HUES6 (cell line): ENCODE measurements at regions not wholly inside any gene's neighbourhood (a gene's known extent, or its start where the extent isn't known, plus 50 kb on each side); places are given as distances from the start of the nearest gene placed in this dataset.

ENCODE experiments used
- H3K27ac ChIP-seq: 2 replicates; pipeline ENCODE4 v1.7.0; 2013; ENCODE audit warnings: low read depth, mild to moderate bottlenecking, low read length, inconsistent platforms
- H3K27me3 ChIP-seq: 2 replicates; pipeline ENCODE4 v1.6.1; 2013; ENCODE audit warnings: low read length; ENCODE audit not compliant: control insufficient read depth, insufficient read depth
- H3K36me3 ChIP-seq: 2 replicates; pipeline ENCODE4 v1.6.1; 2013; ENCODE audit warnings: low read length; ENCODE audit not compliant: control insufficient read depth, insufficient read depth
- H3K4me1 ChIP-seq: 2 replicates; pipeline ENCODE4 v1.6.1; 2013; ENCODE audit warnings: low read length; ENCODE audit not compliant: control insufficient read depth, insufficient read depth
- H3K4me3 ChIP-seq: 2 replicates; pipeline ENCODE4 v1.5.1; 2013; ENCODE audit warnings: low read depth, low read length
- H3K9ac ChIP-seq: one replicate; pipeline ENCODE4 v1.6.1; 2013; ENCODE audit warnings: mild to moderate bottlenecking, low read length
- H3K9me3 ChIP-seq: 2 replicates; pipeline ENCODE4 v1.6.1; 2013; ENCODE audit warnings: low read depth, low read length; ENCODE audit not compliant: control insufficient read depth, insufficient read depth

DNA sequence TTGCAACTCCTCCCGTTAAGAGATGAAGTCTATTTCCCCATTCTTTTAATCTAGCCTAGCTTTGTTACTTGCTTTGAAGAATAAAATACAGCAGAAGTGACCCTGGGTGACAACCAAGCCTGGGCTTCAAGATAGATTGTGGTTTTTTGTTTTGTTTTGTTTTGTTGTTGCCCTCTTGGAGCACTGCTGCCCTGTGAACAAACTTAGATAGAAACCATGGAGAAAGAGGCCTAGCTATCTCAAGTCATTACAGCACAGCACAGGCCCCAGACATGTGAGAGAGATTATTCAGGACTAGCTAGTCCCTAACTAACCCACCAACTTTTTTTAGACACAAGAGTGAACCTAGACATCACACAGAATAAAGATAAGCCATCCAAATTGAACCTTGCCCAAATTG, 475.2 kb downstream of the EPHA7 start:
- no peaks in the 10 kb centered on the region for H3K36me3 ChIP-seq
- no peak overlapping the region for H3K9ac ChIP-seq
- H3K27ac ChIP-seq, result no peak overlapping the region
- no peaks in the 10 kb centered on the region for H3K9me3 ChIP-seq
- no peak overlapping the region for H3K4me3 ChIP-seq
- no peaks in the 10 kb centered on the region for H3K27me3 ChIP-seq
- H3K4me1 ChIP-seq, result no peaks in the 10 kb centered on the region

GRCh38 chr6:92942549-92942948, 476.8 kb downstream of the EPHA7 start:
- no peaks in the 10 kb centered on the region for H3K27me3 ChIP-seq
- H3K4me3 ChIP-seq, result no peak overlapping the region
- no peaks in the 10 kb centered on the region for H3K36me3 ChIP-seq
- no peak overlapping the region for H3K27ac ChIP-seq
- no peaks in the 10 kb centered on the region for H3K4me1 ChIP-seq
- no peak overlapping the region for H3K9ac ChIP-seq
- no peaks in the 10 kb centered on the region for H3K9me3 ChIP-seq

DNA sequence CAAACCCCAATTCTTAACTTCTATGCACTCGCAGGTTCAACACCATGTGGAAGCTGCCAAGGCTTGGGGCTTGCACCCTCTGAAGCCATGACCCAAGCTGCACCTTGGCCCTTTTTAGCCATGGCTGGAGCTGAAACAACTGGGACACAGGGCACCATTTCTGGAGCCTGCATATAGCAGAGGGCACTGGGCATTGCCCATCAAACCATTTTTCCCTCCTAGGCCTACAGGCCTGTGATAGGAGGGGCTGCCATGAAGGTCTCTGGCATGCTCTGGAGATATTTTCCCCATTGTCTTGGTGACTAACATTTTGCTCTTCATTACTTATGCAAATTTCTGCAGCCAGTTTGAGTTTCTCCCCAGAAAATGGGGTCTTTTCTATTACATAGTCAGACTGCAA, 484.7 kb downstream of the EPHA7 start:
- no peaks in the 10 kb centered on the region for H3K36me3 ChIP-seq

GRCh38 chr6:92930171-92930570, 489.2 kb downstream of the EPHA7 start:
- no peaks in the 10 kb centered on the region for H3K4me1 ChIP-seq
- no peaks in the 10 kb centered on the region for H3K27me3 ChIP-seq
- no peak overlapping the region for H3K9ac ChIP-seq
- H3K4me3 ChIP-seq, result no peak overlapping the region
- H3K9me3 ChIP-seq, result peaks cover 13% of the 10 kb centered on the region
- H3K36me3 ChIP-seq, result no peaks in the 10 kb centered on the region
- no peak overlapping the region for H3K27ac ChIP-seq

More for the DNA sequence above, 484.7 kb downstream of the EPHA7 start:
- no peak overlapping the region for H3K9ac ChIP-seq
- H3K4me1 ChIP-seq, result no peaks in the 10 kb centered on the region
- no peak overlapping the region for H3K4me3 ChIP-seq
- H3K27me3 ChIP-seq, result no peaks in the 10 kb centered on the region
- no peak overlapping the region for H3K27ac ChIP-seq
- H3K9me3 ChIP-seq, result peaks cover 13% of the 10 kb centered on the region

GRCh38 chr6:92922216-92922806, 497.0 kb downstream of the EPHA7 start:
- H3K9ac ChIP-seq, result no peak overlapping the region
- H3K9me3 ChIP-seq, result no peaks in the 10 kb centered on the region
- H3K4me3 ChIP-seq, result no peak overlapping the region
- H3K4me1 ChIP-seq, result no peaks in the 10 kb centered on the region
- no peaks in the 10 kb centered on the region for H3K36me3 ChIP-seq
- H3K27ac ChIP-seq, result no peak overlapping the region
- no peaks in the 10 kb centered on the region for H3K27me3 ChIP-seq

DNA sequence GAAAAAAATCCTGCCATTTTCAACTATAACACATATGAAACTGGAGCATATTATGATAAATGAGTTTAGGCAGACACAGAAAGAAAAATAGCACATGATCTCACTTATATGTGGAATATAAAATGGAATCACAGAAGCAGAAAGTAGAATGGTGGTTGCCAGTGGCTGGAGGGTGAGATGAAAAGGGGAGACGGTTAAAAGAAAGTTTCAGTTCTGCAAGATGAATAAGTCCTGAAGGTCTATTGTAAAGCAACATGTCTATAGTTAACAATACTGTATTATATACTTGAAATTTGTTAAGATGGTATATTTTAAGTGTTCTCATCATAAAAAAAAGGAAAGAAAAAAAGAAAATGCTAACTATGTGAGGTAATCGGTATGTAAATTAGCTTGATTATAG, 503.9 kb downstream of the EPHA7 start:
- Histone ChIP-seq H3K4me1 (peaks cover 5% of the 10 kb centered on the region), H3K9me3 (no peaks in the 10 kb centered on the region), H3K27me3 (no peaks in the 10 kb centered on the region), H3K27ac (no peak overlapping the region), H3K9ac (no peak overlapping the region), H3K4me3 (no peak overlapping the region), H3K36me3 (no peaks in the 10 kb centered on the region)

- no peaks in the 10 kb centered on the region for H3K9me3 ChIP-seq
- no peak overlapping the region for H3K27ac ChIP-seq
- H3K36me3 ChIP-seq, result no peaks in the 10 kb centered on the region
- no peak overlapping the region for H3K4me3 ChIP-seq
- no peak overlapping the region for H3K9ac ChIP-seq
- H3K27me3 ChIP-seq, result no peaks in the 10 kb centered on the region
- H3K4me1 ChIP-seq, result peaks cover 15% of the 10 kb centered on the region
Observed at GRCh38 chr6:92911301-92911700, 508.1 kb downstream of the EPHA7 start.

DNA sequence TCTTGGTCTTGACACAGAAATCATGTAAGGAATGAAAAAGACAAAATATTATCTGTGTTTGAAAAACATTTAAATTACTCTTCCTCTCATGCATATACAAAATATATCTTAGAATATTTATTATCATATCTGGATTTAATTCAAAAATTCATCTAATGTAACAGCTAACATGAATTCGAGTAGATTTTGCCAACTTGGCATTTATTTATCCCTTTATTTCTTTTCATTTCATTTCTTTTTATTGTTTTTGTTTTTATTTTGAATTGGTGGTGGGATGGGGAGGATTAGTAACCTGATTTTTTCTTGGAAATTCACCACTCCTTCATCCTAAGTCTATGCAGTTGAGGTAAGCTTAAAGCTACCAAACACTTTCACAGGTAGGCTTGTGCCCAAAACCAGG, 508.7 kb downstream of the EPHA7 start:
- H3K9ac ChIP-seq, result no peak overlapping the region
- no peaks in the 10 kb centered on the region for H3K27me3 ChIP-seq
- H3K4me3 ChIP-seq, result no peak overlapping the region
- H3K27ac ChIP-seq, result no peak overlapping the region
- no peaks in the 10 kb centered on the region for H3K9me3 ChIP-seq
- H3K36me3 ChIP-seq, result no peaks in the 10 kb centered on the region
- peaks cover 11% of the 10 kb centered on the region for H3K4me1 ChIP-seq

DNA sequence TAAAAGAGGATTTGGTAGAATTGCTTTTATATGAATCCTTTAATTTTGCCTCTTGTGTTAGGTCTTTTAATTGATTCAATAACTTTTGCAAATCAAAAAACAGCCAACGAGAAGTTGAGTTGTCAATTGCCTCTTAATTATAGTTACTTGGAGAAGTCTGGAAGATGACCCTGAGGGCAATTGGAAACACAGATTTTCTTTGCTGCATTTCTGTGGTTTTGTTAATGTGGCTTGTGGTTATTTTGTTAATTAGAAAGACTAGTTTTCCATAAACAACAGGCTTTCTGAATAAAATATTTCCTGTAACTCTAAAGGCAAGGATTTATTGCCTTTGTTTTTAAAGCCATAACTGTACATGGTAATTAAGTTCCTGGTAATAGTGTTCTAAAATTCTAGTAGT, 513.0 kb downstream of the EPHA7 start:
- H3K9me3 ChIP-seq, result no peaks in the 10 kb centered on the region
- H3K27me3 ChIP-seq, result no peaks in the 10 kb centered on the region
- H3K27ac ChIP-seq, result no peak overlapping the region
- H3K4me3 ChIP-seq, result no peak overlapping the region
- no peaks in the 10 kb centered on the region for H3K36me3 ChIP-seq
- H3K4me1 ChIP-seq, result peaks cover 10% of the 10 kb centered on the region; the same call in 1 of the 2 replicates
- H3K9ac ChIP-seq, result no peak overlapping the region

GRCh38 chr6:92893741-92894140, 525.6 kb downstream of the EPHA7 start:
- H3K4me1 ChIP-seq, result no peaks in the 10 kb centered on the region
- no peak overlapping the region for H3K4me3 ChIP-seq
- no peak overlapping the region for H3K27ac ChIP-seq
- no peaks in the 10 kb centered on the region for H3K9me3 ChIP-seq
- no peak overlapping the region for H3K9ac ChIP-seq
- H3K36me3 ChIP-seq, result no peaks in the 10 kb centered on the region
- H3K27me3 ChIP-seq, result no peaks in the 10 kb centered on the region

- H3K4me3 ChIP-seq, result no peak overlapping the region
- H3K36me3 ChIP-seq, result no peaks in the 10 kb centered on the region
- H3K9ac ChIP-seq, result no peak overlapping the region
- no peak overlapping the region for H3K27ac ChIP-seq
- no peaks in the 10 kb centered on the region for H3K4me1 ChIP-seq
- H3K27me3 ChIP-seq, result no peaks in the 10 kb centered on the region
- H3K9me3 ChIP-seq, result no peaks in the 10 kb centered on the region
Observed at GRCh38 chr6:92892626-92893170, 526.7 kb downstream of the EPHA7 start.
